SK-N-SH treated with all-trans-retinoic acid at 6 μM for 48 hours (cell line): ENCODE measurements at regions not wholly inside any gene's neighbourhood (a gene's known extent, or its start where the extent isn't known, plus 50 kb on each side); places are given as distances from the start of the nearest gene placed in this dataset.

Experiments used
- ARNTL ChIP-seq: fragments of 450-650 bp; formaldehyde crosslinking; IDR thresholded peaks from 2 replicates; pipeline ENCODE4 v1.5.0; 2020; ENCODE audit warnings: low read depth, mild to moderate bottlenecking, moderate library complexity, borderline replicate concordance
- CSDC2 ChIP-seq: fragments of 250-450 bp; sonication (Bioruptor Pico); IDR thresholded peaks from 2 replicates; pipeline ENCODE4 v1.5.0; 2020; ENCODE audit warnings: mild to moderate bottlenecking, moderate library complexity
- ESRRG ChIP-seq: fragments of 250-450 bp; sonication (Bioruptor Pico); IDR thresholded peaks from 2 replicates; pipeline ENCODE4 v1.6.1; 2021; ENCODE audit warnings: mild to moderate bottlenecking
- GLIS3 ChIP-seq: fragments of 250-450 bp; sonication (Bioruptor Pico); IDR thresholded peaks from 2 replicates; pipeline ENCODE4 v1.5.0; 2020; ENCODE audit warnings: mild to moderate bottlenecking, moderate library complexity
- ISL1 ChIP-seq: fragments of 250-450 bp; sonication (Bioruptor Pico); IDR thresholded peaks from 2 replicates; pipeline ENCODE4 v2.1.2; 2022; ENCODE audit warnings: mild to moderate bottlenecking, moderate library complexity
- OSR1 ChIP-seq: fragments of 250-450 bp; sonication (Bioruptor Pico); IDR thresholded peaks from 2 replicates; pipeline ENCODE4 v1.8.0; 2022; ENCODE audit warnings: moderate library complexity, mild to moderate bottlenecking, inconsistent platforms
- PPARA ChIP-seq: fragments of 250-450 bp; sonication (Bioruptor Pico); IDR thresholded peaks from 2 replicates; pipeline ENCODE4 v1.5.0; 2020; ENCODE audit warnings: mild to moderate bottlenecking, borderline replicate concordance
- RARB ChIP-seq: fragments of 250-450 bp; sonication (Bioruptor Pico); IDR thresholded peaks from 2 replicates; pipeline ENCODE4 v1.8.0; 2021; ENCODE audit warnings: mild to moderate bottlenecking, moderate library complexity
- ZFP3 ChIP-seq: fragments of 250-450 bp; sonication (Bioruptor Pico); IDR thresholded peaks from 2 replicates; pipeline ENCODE4 v1.5.0; 2020; ENCODE audit warnings: mild to moderate bottlenecking, moderate library complexity
- ZFP30 ChIP-seq: fragments of 450-650 bp; formaldehyde crosslinking; IDR thresholded peaks from 2 replicates; pipeline ENCODE4 v1.5.0; 2022; ENCODE audit warnings: mild to moderate bottlenecking, moderate library complexity
- ZNF565 ChIP-seq: fragments of 450-650 bp; formaldehyde crosslinking; conservative IDR thresholded peaks from 2 replicates; pipeline ENCODE4 v1.5.0; 2020; ENCODE audit warnings: low read depth, mild to moderate bottlenecking, moderate library complexity
- TF ChIP-seq, protein P1 (sequence below): fragments of 250-450 bp; sonication (Bioruptor Pico); IDR thresholded peaks from 2 replicates; pipeline ENCODE4 v1.8.0; 2020; ENCODE audit warnings: mild to moderate bottlenecking, moderate library complexity, borderline replicate concordance
- TF ChIP-seq, protein P2 (sequence below): fragments of 250-450 bp; sonication (Bioruptor Pico); IDR thresholded peaks from 2 replicates; pipeline ENCODE4 v1.8.0; 2021; ENCODE audit warnings: low read depth, mild to moderate bottlenecking, moderate library complexity, borderline replicate concordance

DNA sequence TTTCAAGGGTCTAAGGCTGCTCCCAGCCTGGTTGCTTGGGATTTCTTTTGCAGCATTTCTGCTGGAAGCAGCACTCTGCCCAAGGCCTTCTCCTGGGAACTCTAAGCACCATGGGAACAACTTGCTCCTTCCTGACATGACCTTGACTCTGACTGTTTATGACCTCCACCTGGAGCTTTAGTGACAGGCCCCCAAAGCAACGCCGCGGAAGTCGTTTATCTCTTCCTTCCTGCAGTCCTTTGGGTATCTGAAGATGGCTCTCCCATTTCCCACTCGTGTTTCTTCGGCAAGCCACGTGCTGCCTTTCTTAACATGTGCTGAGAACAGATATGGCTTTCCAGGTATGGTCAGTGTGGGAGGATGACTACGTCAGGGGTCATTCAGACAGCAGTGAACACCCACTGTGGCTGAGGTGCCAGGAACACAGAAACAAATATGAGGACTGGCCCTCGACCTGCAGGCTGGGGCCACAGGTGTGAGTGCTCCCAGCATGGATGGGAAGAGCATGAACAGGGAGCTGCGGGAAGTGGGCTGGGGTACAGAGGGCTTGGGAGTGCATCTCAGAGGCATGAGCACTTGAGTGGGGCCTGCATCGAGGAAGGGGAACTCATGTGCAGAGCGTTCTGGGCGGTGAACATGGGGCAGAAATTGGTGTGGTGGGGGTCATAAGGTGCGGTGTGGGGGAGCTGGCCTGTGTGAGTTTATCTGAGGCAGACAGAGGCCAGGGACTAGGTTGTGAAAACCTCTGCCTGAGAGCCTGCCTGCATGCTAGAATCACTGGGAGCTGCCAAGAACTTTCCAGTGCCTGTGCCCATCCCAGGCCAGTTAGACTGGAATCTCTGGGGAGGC is 140.5 kb downstream of the TSN start:
- no peak for TF ChIP-seq OSR1 (CRISPR knock-in tag)
- TF ChIP-seq ZFP30 (CRISPR knock-in tag): no peak
- TF ChIP-seq ZFP3 (CRISPR knock-in tag): no peak
- TF ChIP-seq ARNTL (CRISPR knock-in tag): no peak
- TF ChIP-seq, protein P1, sequence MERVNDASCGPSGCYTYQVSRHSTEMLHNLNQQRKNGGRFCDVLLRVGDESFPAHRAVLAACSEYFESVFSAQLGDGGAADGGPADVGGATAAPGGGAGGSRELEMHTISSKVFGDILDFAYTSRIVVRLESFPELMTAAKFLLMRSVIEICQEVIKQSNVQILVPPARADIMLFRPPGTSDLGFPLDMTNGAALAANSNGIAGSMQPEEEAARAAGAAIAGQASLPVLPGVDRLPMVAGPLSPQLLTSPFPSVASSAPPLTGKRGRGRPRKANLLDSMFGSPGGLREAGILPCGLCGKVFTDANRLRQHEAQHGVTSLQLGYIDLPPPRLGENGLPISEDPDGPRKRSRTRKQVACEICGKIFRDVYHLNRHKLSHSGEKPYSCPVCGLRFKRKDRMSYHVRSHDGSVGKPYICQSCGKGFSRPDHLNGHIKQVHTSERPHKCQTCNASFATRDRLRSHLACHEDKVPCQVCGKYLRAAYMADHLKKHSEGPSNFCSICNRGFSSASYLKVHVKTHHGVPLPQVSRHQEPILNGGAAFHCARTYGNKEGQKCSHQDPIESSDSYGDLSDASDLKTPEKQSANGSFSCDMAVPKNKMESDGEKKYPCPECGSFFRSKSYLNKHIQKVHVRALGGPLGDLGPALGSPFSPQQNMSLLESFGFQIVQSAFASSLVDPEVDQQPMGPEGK (CRISPR knock-in tag): no peak
- TF ChIP-seq RARB (CRISPR knock-in tag): no peak
- TF ChIP-seq CSDC2 (CRISPR knock-in tag): no peak
- no peak for TF ChIP-seq ISL1 (CRISPR knock-in tag)
- no peak for TF ChIP-seq PPARA (CRISPR knock-in tag)
- TF ChIP-seq, protein P2, sequence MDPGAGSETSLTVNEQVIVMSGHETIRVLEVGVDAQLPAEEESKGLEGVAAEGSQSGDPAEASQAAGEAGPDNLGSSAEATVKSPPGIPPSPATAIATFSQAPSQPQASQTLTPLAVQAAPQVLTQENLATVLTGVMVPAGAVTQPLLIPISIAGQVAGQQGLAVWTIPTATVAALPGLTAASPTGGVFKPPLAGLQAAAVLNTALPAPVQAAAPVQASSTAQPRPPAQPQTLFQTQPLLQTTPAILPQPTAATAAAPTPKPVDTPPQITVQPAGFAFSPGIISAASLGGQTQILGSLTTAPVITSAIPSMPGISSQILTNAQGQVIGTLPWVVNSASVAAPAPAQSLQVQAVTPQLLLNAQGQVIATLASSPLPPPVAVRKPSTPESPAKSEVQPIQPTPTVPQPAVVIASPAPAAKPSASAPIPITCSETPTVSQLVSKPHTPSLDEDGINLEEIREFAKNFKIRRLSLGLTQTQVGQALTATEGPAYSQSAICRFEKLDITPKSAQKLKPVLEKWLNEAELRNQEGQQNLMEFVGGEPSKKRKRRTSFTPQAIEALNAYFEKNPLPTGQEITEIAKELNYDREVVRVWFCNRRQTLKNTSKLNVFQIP (CRISPR knock-in tag): no peak
- no peak for TF ChIP-seq ZNF565 (CRISPR knock-in tag)
- no peak for TF ChIP-seq ESRRG (CRISPR knock-in tag)
- no peak for TF ChIP-seq GLIS3 (CRISPR knock-in tag)
